BLaER1 (cell line): ENCODE measurements at regions not wholly inside any gene's neighbourhood (a gene's known extent, or its start where the extent isn't known, plus 50 kb on each side); places are given as distances from the start of the nearest gene placed in this dataset.
A peak's percentile ranks its signal among the peaks of the same experiment; 100 is the strongest.

Experiments
- H3K27ac ChIP-seq: shearing (Covaris generic); formaldehyde crosslinking; 2 replicates; pipeline ENCODE4 v1.8.1; 2022
- H3K27me3 ChIP-seq: shearing (Covaris generic); formaldehyde crosslinking; 2 replicates; pipeline ENCODE4 v1.8.1; 2022
- H3K36me3 ChIP-seq: shearing (Covaris generic); formaldehyde crosslinking; 2 replicates; pipeline ENCODE4 v1.8.1; 2022
- H3K4me1 ChIP-seq: shearing (Covaris generic); formaldehyde crosslinking; 2 replicates; pipeline ENCODE4 v1.8.1; 2022
- H3K4me2 ChIP-seq: shearing (Covaris generic); formaldehyde crosslinking; 2 replicates; pipeline ENCODE4 v1.8.1; 2022
- H3K4me3 ChIP-seq: shearing (Covaris generic); formaldehyde crosslinking; 2 replicates; pipeline ENCODE4 v1.8.1; 2022
- H3K9ac ChIP-seq: shearing (Covaris generic); formaldehyde crosslinking; 2 replicates; pipeline ENCODE4 v1.8.1; 2022
- H3K9me3 ChIP-seq: shearing (Covaris generic); formaldehyde crosslinking; 2 replicates; pipeline ENCODE4 v1.8.1; 2022
- H4K20me1 ChIP-seq: shearing (Covaris generic); formaldehyde crosslinking; 2 replicates; pipeline ENCODE4 v1.8.1; 2022
- Cebpa-rat ChIP-seq: shearing (Covaris generic); IDR thresholded peaks from 2 replicates; pipeline ENCODE4 v1.8.1; 2022

GRCh38 chr2:239814861-239815601 lies 210.1 kb downstream of the NDUFA10 start:
- Histone ChIP-seq H3K27me3 (no peaks in the 10 kb centered on the region), H4K20me1 (no peaks in the 10 kb centered on the region), H3K9ac (no peak overlapping the region), H3K36me3 (no peaks in the 10 kb centered on the region), H3K4me2 (peak overlapping the region; percentile 55), H3K4me3 (no peak overlapping the region), H3K9me3 (no peaks in the 10 kb centered on the region), H3K4me1 (peaks cover 61% of the 10 kb centered on the region), H3K27ac (no peak overlapping the region; the same call in 1 of the 2 replicates)
- TF ChIP-seq Cebpa-rat, result no peak

GRCh38 chr2:239814116-239814860 lies 210.9 kb downstream of the NDUFA10 start:
- no peaks in the 10 kb centered on the region for H3K9me3 ChIP-seq
- no peaks in the 10 kb centered on the region for H3K27me3 ChIP-seq
- no peak overlapping the region for H3K27ac ChIP-seq
- TF ChIP-seq Cebpa-rat, result no peak
- H3K36me3 ChIP-seq, result no peaks in the 10 kb centered on the region
- no peak overlapping the region for H3K9ac ChIP-seq
- peaks cover 58% of the 10 kb centered on the region for H3K4me1 ChIP-seq
- H3K4me2 ChIP-seq, result no peak overlapping the region
- H3K4me3 ChIP-seq, result no peak overlapping the region
- no peaks in the 10 kb centered on the region for H4K20me1 ChIP-seq

- H3K4me3 ChIP-seq, result no peak overlapping the region
- no peak overlapping the region for H3K9ac ChIP-seq
- H4K20me1 ChIP-seq, result no peaks in the 10 kb centered on the region
- H3K27ac ChIP-seq, result no peak overlapping the region
- TF ChIP-seq Cebpa-rat, result no peak
- peaks cover 52% of the 10 kb centered on the region for H3K4me1 ChIP-seq
- H3K27me3 ChIP-seq, result no peaks in the 10 kb centered on the region
- no peak overlapping the region for H3K4me2 ChIP-seq
- H3K9me3 ChIP-seq, result no peaks in the 10 kb centered on the region
- no peaks in the 10 kb centered on the region for H3K36me3 ChIP-seq
Measured at GRCh38 chr2:239813261-239814115, 211.7 kb downstream of the NDUFA10 start.

- H3K9me3 ChIP-seq, result no peaks in the 10 kb centered on the region
- H3K27ac ChIP-seq, result no peak overlapping the region
- peaks cover 44% of the 10 kb centered on the region for H3K4me1 ChIP-seq
- no peak for TF ChIP-seq Cebpa-rat
- H3K4me2 ChIP-seq, result no peak overlapping the region
- no peaks in the 10 kb centered on the region for H4K20me1 ChIP-seq
- no peaks in the 10 kb centered on the region for H3K27me3 ChIP-seq
- no peak overlapping the region for H3K9ac ChIP-seq
- H3K4me3 ChIP-seq, result no peak overlapping the region
- H3K36me3 ChIP-seq, result no peaks in the 10 kb centered on the region
Measured at GRCh38 chr2:239811806-239812560, 213.2 kb downstream of the NDUFA10 start.

GRCh38 chr2:239811111-239811781 lies 213.9 kb downstream of the NDUFA10 start:
- H3K4me2 ChIP-seq, result no peak overlapping the region
- H3K4me3 ChIP-seq, result no peak overlapping the region
- no peak for TF ChIP-seq Cebpa-rat
- no peaks in the 10 kb centered on the region for H3K36me3 ChIP-seq
- peaks cover 44% of the 10 kb centered on the region for H3K4me1 ChIP-seq
- H4K20me1 ChIP-seq, result no peaks in the 10 kb centered on the region
- no peak overlapping the region for H3K9ac ChIP-seq
- no peaks in the 10 kb centered on the region for H3K27me3 ChIP-seq
- H3K9me3 ChIP-seq, result no peaks in the 10 kb centered on the region
- H3K27ac ChIP-seq, result no peak overlapping the region

GRCh38 chr2:239809391-239809790 lies 215.8 kb downstream of the NDUFA10 start:
- Histone ChIP-seq H3K4me3 (no peak overlapping the region), H3K36me3 (no peaks in the 10 kb centered on the region), H3K4me2 (peak overlapping the region; percentile 12; the same call in 1 of the 2 replicates), H3K9me3 (no peaks in the 10 kb centered on the region), H3K4me1 (peaks cover 47% of the 10 kb centered on the region), H4K20me1 (no peaks in the 10 kb centered on the region), H3K27ac (no peak overlapping the region), H3K27me3 (no peaks in the 10 kb centered on the region), H3K9ac (no peak overlapping the region)
- TF ChIP-seq Cebpa-rat, result no peak

GRCh38 chr2:239807568-239807967 lies 217.6 kb downstream of the NDUFA10 start:
- H3K4me1 ChIP-seq, result peaks cover 54% of the 10 kb centered on the region
- no peaks in the 10 kb centered on the region for H3K27me3 ChIP-seq
- H3K27ac ChIP-seq, result no peak overlapping the region
- H3K4me3 ChIP-seq, result no peak overlapping the region
- H4K20me1 ChIP-seq, result no peaks in the 10 kb centered on the region
- no peak overlapping the region for H3K9ac ChIP-seq
- no peak overlapping the region for H3K4me2 ChIP-seq
- TF ChIP-seq Cebpa-rat, result no peak
- no peaks in the 10 kb centered on the region for H3K36me3 ChIP-seq
- no peaks in the 10 kb centered on the region for H3K9me3 ChIP-seq

- no peak overlapping the region for H3K9ac ChIP-seq
- no peak overlapping the region for H3K4me3 ChIP-seq
- H3K4me1 ChIP-seq, result peaks cover 54% of the 10 kb centered on the region
- no peaks in the 10 kb centered on the region for H3K9me3 ChIP-seq
- 0 out of 2 replicates have a peak overlapping the region, but pooled peaks have one; percentile 25 for H3K27ac ChIP-seq
- no peak for TF ChIP-seq Cebpa-rat
- no peaks in the 10 kb centered on the region for H3K27me3 ChIP-seq
- no peaks in the 10 kb centered on the region for H3K36me3 ChIP-seq
- no peaks in the 10 kb centered on the region for H4K20me1 ChIP-seq
- peak overlapping the region; percentile 76 for H3K4me2 ChIP-seq
Measured at GRCh38 chr2:239806758-239807434, 218.2 kb downstream of the NDUFA10 start.
